K562 (cell line): ENCODE measurements at regions not wholly inside any gene's neighbourhood (a gene's known extent, or its start where the extent isn't known, plus 50 kb on each side); places are given as distances from the start of the nearest gene placed in this dataset.

Experiments used
- ATAC-seq: fragments of 200-7000 bp; cut with Tn5 transposase; 3 replicates; pipeline ENCODE4 v1.9.1; 2020; ENCODE audit warnings: moderate library complexity
- BruUV-seq: library from RNA; stranded (reverse); fragments of 400-500 nt; replicated peaks from 2 replicates; lab custom pipeline; 2021; lab: Mats Ljungman, UMichigan
- CTCF ChIA-PET: fragments of 300-600 bp; formaldehyde crosslinking; extraction: SDS; loops from one replicate; lab custom pipeline; 2021; ENCODE audit warnings: low intra/inter-chr PET ratio; lab: Yijun Ruan, JAX
- POLR2A ChIA-PET: fragments of 300-600, 350-650 bp; sonication (Branson Sonifier 250); formaldehyde crosslinking; extraction: SDS; loops from one replicate; lab custom pipeline; 2021; ENCODE audit warnings: antibody characterized with exemption, inconsistent platforms; lab: Yijun Ruan, JAX
- DNase-seq, 4 experiments: peaks; one replicate each; pipeline versions ENCODE4 v3.0.0 to v3.0.0-alpha.2; 2011 to 2018; ENCODE audit warnings: low spot score in 3 of 4, mixed read lengths in 3 of 4; ENCODE audit errors: extremely low read depth in 1 of 4
- FAIRE-seq: peaks from 2 replicates; lab custom pipeline; 2011; peaks lifted over from hg19 to GRCh38; lab: Jason Lieb, UNC
- H2AFZ ChIP-seq: 2 replicates; pipeline ENCODE4 v1.6.0; 2011; ENCODE audit warnings: low read depth, low read length, control low read depth, inconsistent platforms
- H3K27ac ChIP-seq: fragments of 200-600 bp; 3 replicates; pipeline ENCODE4 v1.8.0; 2011; ENCODE audit warnings: low read depth, mild to moderate bottlenecking, control low read depth, inconsistent platforms, low read length, moderate library complexity, mixed read lengths; ENCODE audit errors: extremely low read depth
- H3K27me3 ChIP-seq, 2 experiments: fragments of 300-600 bp in 1 of 2; 2 replicates in 1 of 2; 3 replicates in 1 of 2; pipeline versions ENCODE4 v1.6.0 to v1.8.0; 2011; ENCODE audit warnings: inconsistent platforms in 2 of 2, low read length in 2 of 2, mild to moderate bottlenecking in 1 of 2, mixed read lengths in 1 of 2, moderate library complexity in 1 of 2; ENCODE audit not compliant: control insufficient read depth in 2 of 2, insufficient read depth in 2 of 2
- H3K36me3 ChIP-seq: fragments of 300-600 bp; 3 replicates; pipeline ENCODE4 v1.8.0; 2011; ENCODE audit warnings: mild to moderate bottlenecking, low read length, inconsistent platforms; ENCODE audit not compliant: control insufficient read depth, insufficient read depth
- H3K4me1 ChIP-seq, 2 experiments: fragments of 200-600 bp in 1 of 2; replicated peaks in 1 of 2; 2 replicates in 1 of 2; 3 replicates in 1 of 2; pipeline versions ENCODE4 v1.5.1 to v1.8.0; 2011; ENCODE audit warnings: inconsistent platforms in 2 of 2, low read length in 2 of 2, mild to moderate bottlenecking in 1 of 2, mixed read lengths in 1 of 2, moderate library complexity in 1 of 2; ENCODE audit not compliant: control insufficient read depth in 2 of 2, insufficient read depth in 2 of 2
- H3K4me2 ChIP-seq: 2 replicates; pipeline ENCODE4 v1.6.1; 2011; ENCODE audit warnings: low read length, control low read depth, inconsistent platforms, mixed read lengths; ENCODE audit not compliant: insufficient read depth
- H3K4me3 ChIP-seq: fragments of 200-600 bp; sonication (generic), shearing (Covaris generic); 2 replicates; pipeline ENCODE4 v1.5.1; 2016; ENCODE audit warnings: control low read depth, inconsistent platforms
- H3K79me2 ChIP-seq: fragments of 200-600 bp; 3 replicates; pipeline ENCODE4 v1.8.0; 2011; ENCODE audit warnings: low read length, inconsistent platforms; ENCODE audit not compliant: control insufficient read depth, insufficient read depth
- H3K9ac ChIP-seq, 2 experiments: 2 replicates each; pipeline versions ENCODE4 v1.6.0 to v1.6.1; 2011; ENCODE audit warnings: low read depth in 2 of 2, low read length in 2 of 2, control low read depth in 1 of 2, inconsistent platforms in 1 of 2, mild to moderate bottlenecking in 1 of 2, mixed read lengths in 1 of 2; ENCODE audit not compliant: insufficient read depth in 1 of 2
- H3K9me1 ChIP-seq: one replicate; pipeline ENCODE4 v1.6.0; 2011; ENCODE audit warnings: inconsistent platforms, mild to moderate bottlenecking, low read length, moderate library complexity; ENCODE audit not compliant: control insufficient read depth, insufficient read depth
- H3K9me3 ChIP-seq: replicated peaks from 2 replicates; pipeline ENCODE4 v1.5.1; 2011; ENCODE audit warnings: low read depth, low read length, inconsistent platforms; ENCODE audit not compliant: control insufficient read depth, insufficient read depth
- H4K20me1 ChIP-seq: replicated peaks from 2 replicates; pipeline ENCODE4 v1.6.1; 2011; ENCODE audit warnings: low read length, inconsistent platforms, mixed read lengths; ENCODE audit not compliant: control insufficient read depth, insufficient read depth
- ATF7 ChIP-seq: fragments of 450-650 bp; IDR thresholded peaks from 2 replicates; pipeline ENCODE4 v1.7.1; 2014; ENCODE audit warnings: mild to moderate bottlenecking, moderate library complexity
- BCL6 ChIP-seq: fragments of 250-450 bp; sonication (Bioruptor Pico); IDR thresholded peaks from 2 replicates; pipeline ENCODE4 v1.4.0; 2020
- FOXJ2 ChIP-seq: fragments of 200-800 bp; sonication (Bioruptor generic); IDR thresholded peaks from 2 replicates; pipeline ENCODE4 v1.6.1; 2016; ENCODE audit warnings: missing genetic modification characterization, missing compliant biosample characterization
- FOXK1 ChIP-seq: sonication (generic); formaldehyde crosslinking; IDR thresholded peaks from 2 replicates; pipeline ENCODE4 v1.8.0; 2022; ENCODE audit warnings: missing genetic modification reagents, mild to moderate bottlenecking, borderline replicate concordance
- HCFC1 ChIP-seq: IDR thresholded peaks from 2 replicates; pipeline ENCODE4 v1.6.1; 2012; ENCODE audit warnings: low read depth, low read length, improper control_type of control experiment
- HDAC6 ChIP-seq: IDR thresholded peaks from 2 replicates; pipeline ENCODE4 v1.6.1; 2012; ENCODE audit warnings: low read depth, mild to moderate bottlenecking, control low read depth, inconsistent platforms, low read length, moderate library complexity
- IRF9 ChIP-seq: fragments of 450-650 bp; IDR thresholded peaks from 2 replicates; pipeline ENCODE4 v1.6.1; 2016; ENCODE audit warnings: missing biosample characterization, missing genetic modification characterization
- JUNB ChIP-seq: fragments of 450-650 bp; formaldehyde crosslinking; conservative IDR thresholded peaks from 2 replicates; pipeline ENCODE4 v1.4.0; 2020; ENCODE audit warnings: mild to moderate bottlenecking
- RAD51 ChIP-seq: fragments of 450-650 bp; IDR thresholded peaks from 2 replicates; pipeline ENCODE4 v1.7.1; 2016; ENCODE audit warnings: low read depth, mild to moderate bottlenecking, borderline replicate concordance
- RBM22 ChIP-seq: fragments of 200-400 bp; formaldehyde crosslinking; IDR thresholded peaks from 2 replicates; pipeline ENCODE4 v1.6.1; 2018; ENCODE audit warnings: low read length, low read depth; ENCODE audit not compliant: poor library complexity, severe bottlenecking
- SLC30A9 ChIP-seq: fragments of 250-450 bp; sonication (Bioruptor Pico); IDR thresholded peaks from 2 replicates; pipeline ENCODE4 v1.8.0; 2022; ENCODE audit warnings: mild to moderate bottlenecking, moderate library complexity
- STAT5A ChIP-seq: IDR thresholded peaks from 2 replicates; pipeline ENCODE4 v1.6.1; 2012; ENCODE audit warnings: low read length, inconsistent platforms, borderline replicate concordance
- ZNF12 ChIP-seq: sonication (generic); formaldehyde crosslinking; IDR thresholded peaks from 2 replicates; pipeline ENCODE4 v1.4.0; 2020; ENCODE audit warnings: mild to moderate bottlenecking, missing genetic modification reagents
- ZNF121 ChIP-seq: sonication (generic); formaldehyde crosslinking; conservative IDR thresholded peaks from 2 replicates; pipeline ENCODE4 v1.8.0; 2022; ENCODE audit warnings: missing genetic modification reagents
- ZNF436 ChIP-seq: fragments of 250-450, 450-650 bp; sonication (Bioruptor Pico); formaldehyde crosslinking; IDR thresholded peaks from 2 replicates; pipeline ENCODE4 v1.7.0; 2020; ENCODE audit warnings: mild to moderate bottlenecking
- ZNF766 ChIP-seq: fragments of 200-800 bp; sonication (Bioruptor generic); conservative IDR thresholded peaks from 2 replicates; pipeline ENCODE4 v1.6.1; 2016; ENCODE audit warnings: missing genetic modification characterization, missing compliant biosample characterization
- WGBS: fragments of 100-300 bp; shearing (Covaris generic); methylation state at CpG from one replicate; pipeline ENCODE4 v1.1.6; 2016; ENCODE audit warnings: low coverage, mixed read lengths; ENCODE audit not compliant: insufficient coverage; ENCODE audit errors: missing lambda C conversion rate; 5-methylcytosine and 5-hydroxymethylcytosine counted together
- in situ Hi-C: fragments of 300-500 bp; cut with MboI; formaldehyde crosslinking; loops from 4 replicates; pipeline ENCODE4 v1.15.0; 2018; ENCODE audit warnings: inconsistent platforms, mixed read lengths
- intact Hi-C: fragments of 100-400 bp; cut with micrococcal nuclease; formaldehyde crosslinking; loops from 2 replicates; pipeline ENCODE4 v1.14.2; 2022
- TF ChIP-seq, protein P1 (sequence below): sonication (generic); formaldehyde crosslinking; IDR thresholded peaks from 2 replicates; pipeline ENCODE4 v1.8.0; 2022; ENCODE audit warnings: missing genetic modification reagents, mild to moderate bottlenecking, moderate library complexity, borderline replicate concordance
- TF ChIP-seq, protein P2 (sequence below): fragments of 450-650 bp; IDR thresholded peaks from 2 replicates; pipeline ENCODE4 v1.6.1; 2018; ENCODE audit warnings: mild to moderate bottlenecking, low read depth; ENCODE audit not compliant: partially characterized antibody
- TF ChIP-seq, protein P3 (sequence below): fragments of 450-650 bp; IDR thresholded peaks from 2 replicates; pipeline ENCODE4 v1.6.1; 2014; ENCODE audit warnings: low read depth, mild to moderate bottlenecking, moderate library complexity, borderline replicate concordance

GRCh38 chr14:28656704-28657255, 109.8 kb upstream of the FOXG1 start:
- ATAC-seq = no peak
- in situ Hi-C loops = no loop called here
- Histone ChIP-seq H3K9ac (no peak overlapping the region), H2AFZ (no peak overlapping the region), H3K27ac (no peak overlapping the region), H3K4me1 (no peaks in the 10 kb centered on the region), H3K4me2 (no peak overlapping the region), H3K36me3 (no peaks in the 10 kb centered on the region), H4K20me1 (no peaks in the 10 kb centered on the region), H3K27me3 (no peaks in the 10 kb centered on the region), H3K4me3 (no peak overlapping the region), H3K79me2 (no peaks in the 10 kb centered on the region), H3K9me3 (no peaks in the 10 kb centered on the region), H3K9me1 (no peaks in the 10 kb centered on the region)
- BruUV-seq = no TSS peak
- FAIRE-seq = no peak
- DNase-seq = no peak
- ChIA-PET CTCF (no interaction called here), POLR2A (interaction anchor here (0.6 kb wide), 1 partner anchor 622 kb away, joined by 3 read pairs; no protein-coding TSS in a partner anchor)
- intact Hi-C loops = no loop called here
- TF ChIP-seq ZNF766 (CRISPR knock-in tag) (no peak), ZNF436 (CRISPR knock-in tag) (no peak), FOXJ2 (no peak), RAD51 (no peak), ZNF12 (CRISPR knock-in tag) (no peak), HDAC6 (no peak), HCFC1 (no peak), ATF7 (no peak), FOXK1 (CRISPR knock-in tag) (no peak), BCL6 (CRISPR knock-in tag) (no peak), JUNB (no peak), STAT5A (no peak), ZNF121 (no peak), RBM22 (no peak), IRF9 (tag) (no peak), SLC30A9 (CRISPR knock-in tag) (no peak)
- TF ChIP-seq, protein P1, sequence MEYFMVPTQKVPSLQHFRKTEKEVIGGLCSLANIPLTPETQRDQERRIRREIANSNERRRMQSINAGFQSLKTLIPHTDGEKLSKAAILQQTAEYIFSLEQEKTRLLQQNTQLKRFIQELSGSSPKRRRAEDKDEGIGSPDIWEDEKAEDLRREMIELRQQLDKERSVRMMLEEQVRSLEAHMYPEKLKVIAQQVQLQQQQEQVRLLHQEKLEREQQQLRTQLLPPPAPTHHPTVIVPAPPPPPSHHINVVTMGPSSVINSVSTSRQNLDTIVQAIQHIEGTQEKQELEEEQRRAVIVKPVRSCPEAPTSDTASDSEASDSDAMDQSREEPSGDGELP (CRISPR knock-in tag) = no peak
- TF ChIP-seq, protein P2, sequence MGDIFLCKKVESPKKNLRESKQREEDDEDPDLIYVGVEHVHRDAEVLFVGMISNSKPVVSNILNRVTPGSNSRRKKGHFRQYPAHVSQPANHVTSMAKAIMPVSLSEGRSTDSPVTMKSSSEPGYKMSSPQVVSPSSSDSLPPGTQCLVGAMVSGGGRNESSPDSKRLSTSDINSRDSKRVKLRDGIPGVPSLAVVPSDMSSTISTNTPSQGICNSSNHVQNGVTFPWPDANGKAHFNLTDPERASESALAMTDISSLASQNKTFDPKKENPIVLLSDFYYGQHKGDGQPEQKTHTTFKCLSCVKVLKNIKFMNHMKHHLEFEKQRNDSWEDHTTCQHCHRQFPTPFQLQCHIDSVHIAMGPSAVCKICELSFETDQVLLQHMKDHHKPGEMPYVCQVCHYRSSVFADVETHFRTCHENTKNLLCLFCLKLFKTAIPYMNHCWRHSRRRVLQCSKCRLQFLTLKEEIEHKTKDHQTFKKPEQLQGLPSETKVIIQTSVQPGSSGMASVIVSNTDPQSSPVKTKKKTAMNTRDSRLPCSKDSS = no peak
- TF ChIP-seq, protein P3, sequence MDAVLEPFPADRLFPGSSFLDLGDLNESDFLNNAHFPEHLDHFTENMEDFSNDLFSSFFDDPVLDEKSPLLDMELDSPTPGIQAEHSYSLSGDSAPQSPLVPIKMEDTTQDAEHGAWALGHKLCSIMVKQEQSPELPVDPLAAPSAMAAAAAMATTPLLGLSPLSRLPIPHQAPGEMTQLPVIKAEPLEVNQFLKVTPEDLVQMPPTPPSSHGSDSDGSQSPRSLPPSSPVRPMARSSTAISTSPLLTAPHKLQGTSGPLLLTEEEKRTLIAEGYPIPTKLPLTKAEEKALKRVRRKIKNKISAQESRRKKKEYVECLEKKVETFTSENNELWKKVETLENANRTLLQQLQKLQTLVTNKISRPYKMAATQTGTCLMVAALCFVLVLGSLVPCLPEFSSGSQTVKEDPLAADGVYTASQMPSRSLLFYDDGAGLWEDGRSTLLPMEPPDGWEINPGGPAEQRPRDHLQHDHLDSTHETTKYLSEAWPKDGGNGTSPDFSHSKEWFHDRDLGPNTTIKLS = no peak
- WGBS = 0% methylated on average over 1 of the region's 1 CpG
